DOHH2 (cell line): ENCODE measurements at regions not wholly inside any gene's neighbourhood (a gene's known extent, or its start where the extent isn't known, plus 50 kb on each side); places are given as distances from the start of the nearest gene placed in this dataset.

Experiments
- H3F3A ChIP-seq: fragments of 200-600 bp; sonication (generic), shearing (Covaris generic); 2 replicates; pipeline ENCODE4 v1.6.0; 2016; ENCODE audit warnings: antibody characterized with exemption, mild to moderate bottlenecking; ENCODE audit not compliant: control insufficient read depth, insufficient read depth
- H3K27ac ChIP-seq: fragments of 200-600 bp; sonication (generic); 2 replicates; pipeline ENCODE4 v1.5.1; 2014; ENCODE audit warnings: low read depth, mild to moderate bottlenecking, low read length, moderate library complexity
- H3K27me3 ChIP-seq: fragments of 200-600 bp; sonication (generic); 2 replicates; pipeline ENCODE4 v1.6.1; 2014; ENCODE audit warnings: mild to moderate bottlenecking, low read length, mixed read lengths; ENCODE audit not compliant: control insufficient read depth
- H3K36me3 ChIP-seq: fragments of 200-600 bp; sonication (generic); 2 replicates; pipeline ENCODE4 v1.6.1; 2014; ENCODE audit warnings: mild to moderate bottlenecking, low read length, moderate library complexity, mixed read lengths; ENCODE audit not compliant: control insufficient read depth
- H3K4me1 ChIP-seq: fragments of 200-600 bp; sonication (generic); 2 replicates; pipeline ENCODE4 v1.6.1; 2014; ENCODE audit warnings: mild to moderate bottlenecking, low read length, mixed read lengths; ENCODE audit not compliant: control insufficient read depth
- H3K4me2 ChIP-seq: fragments of 200-600 bp; sonication (generic); 2 replicates; pipeline ENCODE4 v1.6.0; 2014; ENCODE audit warnings: mild to moderate bottlenecking, low read length, moderate library complexity
- H3K4me3 ChIP-seq: fragments of 200-600 bp; sonication (generic); 2 replicates; pipeline ENCODE4 v1.5.1; 2014; ENCODE audit warnings: mild to moderate bottlenecking, low read length, mixed read lengths
- H3K79me2 ChIP-seq: fragments of 200-600 bp; sonication (generic); 2 replicates; pipeline ENCODE4 v1.6.1; 2014; ENCODE audit warnings: mild to moderate bottlenecking, low read length, mixed read lengths; ENCODE audit not compliant: control insufficient read depth
- H3K9me2 ChIP-seq: fragments of 200-600 bp; sonication (generic); replicated peaks from 2 replicates; pipeline ENCODE4 v1.6.1; 2014; ENCODE audit warnings: mild to moderate bottlenecking, low read length, mixed read lengths; ENCODE audit not compliant: control insufficient read depth
- H3K9me3 ChIP-seq: fragments of 200-600 bp; sonication (generic); 2 replicates; pipeline ENCODE4 v1.6.1; 2014; ENCODE audit warnings: antibody characterized with exemption, low read length, mixed read lengths; ENCODE audit not compliant: control insufficient read depth, insufficient read depth
- H4K20me1 ChIP-seq: fragments of 200-600 bp; sonication (generic); 2 replicates; pipeline ENCODE4 v1.6.0; 2014; ENCODE audit warnings: low read depth, mild to moderate bottlenecking, antibody characterized with exemption, low read length, moderate library complexity; ENCODE audit not compliant: control insufficient read depth, insufficient read depth
- CTCF ChIP-seq: fragments of 200-600 bp; sonication (generic); IDR thresholded peaks from one replicate; pipeline ENCODE4 v1.5.1; 2014; ENCODE audit warnings: antibody characterized with exemption, mild to moderate bottlenecking, low read depth, low read length; ENCODE audit not compliant: poor library complexity, severe bottlenecking
- EZH2phosphoT487 ChIP-seq: fragments of 200-600 bp; sonication (generic); IDR thresholded peaks from 2 replicates; pipeline ENCODE4 v1.6.1; 2017; ENCODE audit warnings: borderline replicate concordance, mild to moderate bottlenecking, antibody characterized with exemption, low read length, moderate library complexity, mixed read lengths

- Histone ChIP-seq H3K36me3 (no peaks in the 10 kb centered on the region), H3K4me1 (no peaks in the 10 kb centered on the region), H3K79me2 (no peaks in the 10 kb centered on the region), H3K9me3 (no peaks in the 10 kb centered on the region), H3K4me2 (no peak overlapping the region), H3K27ac (no peak overlapping the region), H3F3A (no peaks in the 10 kb centered on the region), H3K27me3 (no peaks in the 10 kb centered on the region), H3K9me2 (no peaks in the 10 kb centered on the region), H3K4me3 (no peak overlapping the region), H4K20me1 (no peaks in the 10 kb centered on the region)
- TF ChIP-seq CTCF (no peak), EZH2phosphoT487 (no peak)
Observed at GRCh38 chr11:70541699-70542098, 143.4 kb downstream of the CTTN start.

- no peaks in the 10 kb centered on the region for H3K36me3 ChIP-seq
- no peak overlapping the region for H3K4me3 ChIP-seq
- TF ChIP-seq EZH2phosphoT487 (no peak), CTCF (no peak)
- H3K79me2 ChIP-seq, result no peaks in the 10 kb centered on the region
- no peaks in the 10 kb centered on the region for H3F3A ChIP-seq
- H3K4me1 ChIP-seq, result no peaks in the 10 kb centered on the region
- H4K20me1 ChIP-seq, result no peaks in the 10 kb centered on the region
- no peak overlapping the region for H3K27ac ChIP-seq
- H3K4me2 ChIP-seq, result no peak overlapping the region
- no peaks in the 10 kb centered on the region for H3K9me2 ChIP-seq
- H3K27me3 ChIP-seq, result no peaks in the 10 kb centered on the region
- no peaks in the 10 kb centered on the region for H3K9me3 ChIP-seq
Observed at GRCh38 chr11:70542406-70542805, 144.1 kb downstream of the CTTN start.

- Histone ChIP-seq H3K36me3 (no peaks in the 10 kb centered on the region), H3K79me2 (no peaks in the 10 kb centered on the region), H3F3A (no peaks in the 10 kb centered on the region), H3K27me3 (no peaks in the 10 kb centered on the region), H3K4me3 (no peak overlapping the region), H3K4me1 (no peaks in the 10 kb centered on the region), H3K27ac (no peak overlapping the region), H4K20me1 (no peaks in the 10 kb centered on the region), H3K9me3 (no peaks in the 10 kb centered on the region), H3K4me2 (no peak overlapping the region), H3K9me2 (no peaks in the 10 kb centered on the region)
- no peak for TF ChIP-seq EZH2phosphoT487
- TF ChIP-seq CTCF, result no peak
Observed at GRCh38 chr11:70542811-70543210, 144.5 kb downstream of the CTTN start.

GRCh38 chr11:70543611-70544010, 145.3 kb downstream of the CTTN start:
- Histone ChIP-seq H3K79me2 (no peaks in the 10 kb centered on the region), H3K27ac (no peak overlapping the region), H3K9me2 (no peaks in the 10 kb centered on the region), H3K4me1 (no peaks in the 10 kb centered on the region), H3K27me3 (no peaks in the 10 kb centered on the region), H3K9me3 (no peaks in the 10 kb centered on the region), H4K20me1 (no peaks in the 10 kb centered on the region), H3K4me2 (no peak overlapping the region), H3K36me3 (no peaks in the 10 kb centered on the region), H3F3A (no peaks in the 10 kb centered on the region), H3K4me3 (no peak overlapping the region)
- no peak for TF ChIP-seq EZH2phosphoT487
- no peak for TF ChIP-seq CTCF
